ENCODE measurements at regions not wholly inside any gene's neighbourhood (a gene's known extent, or its start where the extent isn't known, plus 50 kb on each side); places are given as distances from the start of the nearest gene placed in this dataset.

- no peak for DNase-seq (ENCODE audit: low spot score)
These were observed 523.8 kb upstream of the SPHKAP start for GRCh38 chr2:228705318-228705717.

DNA sequence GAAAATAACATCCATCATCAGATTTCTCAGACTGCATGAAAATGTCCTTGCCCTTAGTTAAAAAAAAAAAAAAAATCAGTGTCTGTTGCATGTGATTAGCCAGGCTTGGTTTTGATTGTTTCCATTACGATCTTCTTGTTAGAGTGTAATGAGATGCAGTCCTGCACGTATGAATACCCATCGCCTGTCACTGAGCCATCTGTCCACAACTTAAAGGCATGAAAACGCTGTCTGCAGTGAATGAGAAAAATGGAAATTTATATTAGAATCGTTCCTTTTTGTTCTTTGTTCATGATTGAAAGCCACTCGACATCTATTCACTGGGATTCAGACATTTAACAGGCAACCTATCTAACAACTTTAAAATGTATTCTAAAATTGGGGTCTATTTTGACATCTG is 521.7 kb upstream of the SPHKAP start:
- DNase-seq (ENCODE audit: low spot score): no peak

DNA sequence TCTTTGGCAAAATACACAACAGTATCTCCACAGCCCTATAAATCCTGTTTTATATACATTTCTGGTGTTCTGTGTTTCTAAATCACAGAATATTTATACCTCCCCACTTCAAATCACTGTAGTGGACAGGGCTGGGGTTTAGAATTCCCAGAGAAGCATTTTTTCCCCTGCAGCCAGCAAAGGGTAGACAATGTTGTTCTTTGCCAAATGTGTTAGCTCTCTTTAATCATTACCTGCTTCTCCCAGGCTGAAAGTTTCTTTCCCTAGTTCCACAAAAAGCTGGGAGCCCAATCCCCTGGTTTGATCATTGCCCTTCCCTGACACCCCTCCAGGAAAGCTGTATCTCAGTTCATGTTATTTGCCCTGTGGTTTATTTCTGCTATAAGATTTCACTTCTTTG is 520.0 kb upstream of the SPHKAP start:
- DNase-seq (ENCODE audit: low spot score): no peak

GRCh38 chr2:228700638-228701037 is 519.2 kb upstream of the SPHKAP start:
- DNase-seq (ENCODE audit: low spot score): no peak

GRCh38 chr2:228699888-228700287 is 518.4 kb upstream of the SPHKAP start:
- no peak for DNase-seq (ENCODE audit: low spot score)

DNA sequence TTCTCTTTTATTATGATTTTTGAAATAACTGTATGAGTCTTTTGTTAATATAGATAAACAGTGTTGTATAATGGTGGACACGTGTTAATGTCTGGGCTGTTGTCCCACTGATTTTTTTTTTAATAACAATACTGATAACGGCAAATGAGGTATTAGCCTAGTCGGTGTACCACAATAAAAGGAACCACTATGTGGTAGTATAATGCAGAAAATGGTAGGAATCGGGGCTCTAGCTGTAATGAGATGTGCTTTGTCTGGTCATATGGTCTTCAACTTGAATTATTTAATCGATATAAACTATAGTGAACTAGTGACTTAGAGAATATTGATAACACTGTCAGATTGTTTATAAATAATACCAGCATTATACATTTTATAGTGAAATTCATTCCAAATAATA is 517.9 kb upstream of the SPHKAP start:
- no peak for DNase-seq (ENCODE audit: low spot score)

DNA sequence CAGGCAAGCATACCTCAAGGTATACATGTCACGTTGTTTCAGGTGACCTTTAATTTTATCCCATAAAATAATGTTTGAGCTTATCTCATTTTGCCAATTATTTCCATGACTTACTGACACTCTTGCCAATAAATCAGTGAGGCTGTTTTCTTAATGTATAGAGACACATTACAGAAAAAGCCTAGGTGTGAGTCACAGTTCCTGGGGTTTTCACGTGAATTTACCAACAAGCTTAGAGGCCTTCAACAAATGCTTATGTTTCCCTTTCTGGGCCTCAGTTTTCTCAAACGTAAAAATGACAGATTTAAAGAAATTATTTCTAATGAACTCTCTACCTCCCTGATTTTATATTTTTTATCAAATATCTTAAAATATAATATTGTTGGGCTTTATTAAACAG is 517.5 kb upstream of the SPHKAP start:
- no peak for DNase-seq (ENCODE audit: low spot score)

GRCh38 chr2:228697456-228697855 is 516.0 kb upstream of the SPHKAP start:
- no peak for DNase-seq (ENCODE audit: low spot score)

- no peak for DNase-seq (ENCODE audit: low spot score)
These were observed 509.2 kb upstream of the SPHKAP start for GRCh38 chr2:228690681-228691080.

GRCh38 chr2:228689053-228689452 is 507.6 kb upstream of the SPHKAP start:
- no peak for DNase-seq (ENCODE audit: low spot score)

DNA sequence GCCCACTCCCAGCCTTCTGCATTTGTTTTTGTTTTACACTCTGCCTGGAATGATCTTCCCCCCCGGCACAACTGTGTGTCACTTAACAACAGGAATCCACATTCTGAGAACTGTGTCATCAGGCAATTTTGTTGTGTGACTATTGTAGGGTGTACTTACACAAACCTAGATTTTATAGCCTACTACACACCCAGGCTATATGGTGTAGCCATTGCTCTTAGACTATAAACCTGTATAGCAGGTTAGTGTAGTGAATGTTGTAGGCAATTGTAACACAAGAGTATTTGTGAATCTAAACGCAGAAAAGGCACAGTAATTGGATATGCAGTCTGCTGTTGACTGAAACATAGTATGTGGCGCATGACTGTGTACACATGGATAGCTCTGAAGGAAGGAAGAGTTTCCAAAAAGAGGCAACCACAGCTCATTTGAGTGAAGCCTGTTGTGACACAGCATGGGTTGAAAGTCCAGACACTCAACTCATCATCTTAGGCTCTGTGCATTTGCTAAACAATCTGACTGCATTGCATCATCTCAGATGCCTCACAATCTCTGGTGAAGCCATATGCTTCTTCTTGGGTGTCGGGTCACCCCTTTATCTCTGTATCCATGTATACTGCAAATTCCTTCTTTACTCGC is 506.6 kb upstream of the SPHKAP start:
- no peak for DNase-seq (ENCODE audit: low spot score)

GRCh38 chr2:228681979-228682378 is 500.5 kb upstream of the SPHKAP start:
- DNase-seq (ENCODE audit: low spot score): no peak

DNA sequence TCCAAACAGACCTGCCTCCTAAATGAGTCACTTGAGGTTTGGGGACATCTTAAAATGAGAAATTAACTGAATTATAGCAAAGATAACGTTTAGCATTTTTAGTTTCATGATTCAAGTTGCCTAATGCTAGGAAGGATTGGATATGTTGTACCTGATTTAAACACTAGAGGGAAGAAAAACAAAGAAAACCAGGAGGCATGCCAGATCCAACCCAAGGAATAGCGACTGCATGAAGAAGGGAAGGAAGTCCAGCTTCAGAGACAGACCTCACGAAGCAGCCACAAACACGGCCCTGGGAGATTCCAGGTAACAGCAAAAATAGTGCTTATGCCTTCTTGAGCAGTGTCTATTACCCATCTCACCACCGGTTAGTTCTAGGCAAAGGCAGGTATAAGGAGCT is 499.9 kb upstream of the SPHKAP start:
- DNase-seq (ENCODE audit: low spot score): no peak

GRCh38 chr2:228678110-228678509 is 496.6 kb upstream of the SPHKAP start:
- no peak for DNase-seq (ENCODE audit: low spot score)

DNA sequence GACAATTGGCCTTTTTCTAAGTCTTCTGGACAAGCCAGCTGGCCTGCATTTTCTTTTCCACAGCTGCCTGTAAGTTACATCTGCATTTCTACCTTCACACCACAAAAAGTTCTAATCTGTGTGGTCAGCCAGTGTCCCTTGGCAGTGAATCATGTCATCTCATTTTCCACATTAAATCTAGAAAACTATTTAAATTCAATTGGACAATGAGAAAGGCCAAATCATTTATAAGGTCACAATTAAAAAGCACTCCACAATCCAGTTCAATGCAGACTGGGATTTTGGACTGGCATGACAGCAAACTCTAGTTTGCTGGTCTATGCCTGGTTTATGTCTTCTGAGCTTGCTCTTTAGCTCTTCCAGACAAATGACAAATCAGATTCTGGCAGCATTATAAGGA is 494.2 kb upstream of the SPHKAP start:
- no peak for DNase-seq (ENCODE audit: low spot score)

DNA sequence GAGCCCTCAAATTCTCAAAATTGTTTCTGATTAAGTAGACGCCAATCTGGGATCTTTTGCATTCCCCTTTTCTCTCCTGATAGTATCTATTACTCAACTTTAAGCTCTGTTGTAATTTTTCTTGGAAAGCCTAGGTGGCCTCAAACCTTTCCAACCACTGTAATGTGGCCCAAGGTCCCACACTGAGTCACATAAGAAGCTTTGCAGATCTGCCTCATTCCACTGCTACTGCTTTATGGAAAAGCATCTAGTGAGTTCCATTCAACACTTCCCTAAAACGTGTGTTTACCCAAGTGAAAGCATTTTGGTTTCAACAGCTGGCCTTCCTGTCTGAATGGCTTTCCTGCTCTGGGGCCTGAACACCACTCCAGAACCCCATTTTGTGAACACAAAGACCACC is 493.6 kb upstream of the SPHKAP start:
- no peak for DNase-seq (ENCODE audit: low spot score)

GRCh38 chr2:228673876-228674554 is 492.5 kb upstream of the SPHKAP start:
- no peak for DNase-seq (ENCODE audit: low spot score)

- DNase-seq (ENCODE audit: low spot score): no peak
These were observed 488.2 kb upstream of the SPHKAP start for GRCh38 chr2:228669690-228670089.

- no peak for DNase-seq (ENCODE audit: low spot score)
These were observed 483.7 kb upstream of the SPHKAP start for GRCh38 chr2:228665232-228665631.

GRCh38 chr2:228658998-228659397 is 477.5 kb upstream of the SPHKAP start:
- DNase-seq (ENCODE audit: low spot score): no peak

GRCh38 chr2:228657807-228658402 is 476.4 kb upstream of the SPHKAP start:
- no peak for DNase-seq (ENCODE audit: low spot score)

DNA sequence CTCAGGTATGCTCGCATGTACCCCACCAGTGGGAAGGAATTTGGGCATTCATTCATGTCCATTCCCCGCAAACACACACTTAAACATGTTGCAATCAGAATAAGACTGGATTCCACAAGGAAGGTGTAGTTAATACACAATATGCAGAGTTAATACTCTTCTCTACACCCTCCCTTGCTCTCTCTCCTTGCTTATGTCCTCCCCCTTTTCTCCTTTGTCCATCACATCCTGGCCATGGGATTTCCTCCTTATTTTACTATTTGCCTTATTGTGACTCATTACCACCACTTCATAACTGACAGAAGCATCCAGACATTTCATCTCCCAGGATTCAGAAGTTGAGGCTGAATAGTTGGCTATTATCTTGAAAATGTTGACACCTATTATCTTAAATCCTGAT is 473.8 kb upstream of the SPHKAP start:
- DNase-seq (ENCODE audit: low spot score): no peak

DNA sequence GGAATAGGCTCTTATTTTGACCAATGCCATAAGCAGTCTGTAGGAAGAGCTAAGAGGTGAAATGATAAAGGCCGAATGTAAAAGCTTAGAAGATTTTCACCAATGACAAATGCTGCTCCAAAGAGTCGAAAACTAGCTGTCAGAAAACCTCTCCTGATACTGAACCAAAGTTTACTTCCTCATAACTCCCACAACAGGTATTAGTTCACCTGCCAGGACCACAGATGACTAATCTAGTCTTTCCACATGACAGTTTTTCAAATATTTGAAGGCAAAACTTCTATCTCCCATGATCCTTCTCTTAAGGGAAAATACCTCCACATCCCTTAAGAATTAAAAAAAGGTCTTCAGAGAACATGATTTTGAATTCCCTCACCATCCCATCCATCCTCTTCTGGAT is 473.2 kb upstream of the SPHKAP start:
- DNase-seq (ENCODE audit: low spot score): no peak

- no peak for DNase-seq (ENCODE audit: low spot score)
These were observed 472.4 kb upstream of the SPHKAP start for GRCh38 chr2:228653884-228654283.
